B cell (primary cell): ENCODE measurements at regions not wholly inside any gene's neighbourhood (a gene's known extent, or its start where the extent isn't known, plus 50 kb on each side); places are given as distances from the start of the nearest gene placed in this dataset.

ENCODE experiments used
- ATAC-seq: fragments of 200-7000 bp; cut with Tn5 transposase; one replicate; pipeline ENCODE4 v1.10.0; 2021; ENCODE audit warnings: low read depth, mild to moderate bottlenecking, moderate number of reproducible peaks, moderate library complexity
- CTCF ChIA-PET: fragments of 350-600 bp; sonication (Branson Sonifier 250); formaldehyde crosslinking; loops from one replicate; lab custom pipeline; 2021; ENCODE audit warnings: antibody characterized with exemption, inconsistent platforms; lab: Charles Lee
- POLR2A ChIA-PET: fragments of 350-600 bp; sonication (Branson Sonifier 250); formaldehyde crosslinking; loops from one replicate; lab custom pipeline; 2021; ENCODE audit warnings: antibody characterized with exemption; lab: Charles Lee
- DNase-seq: peaks from one replicate; pipeline ENCODE4 v3.0.0; 2013
- H2AFZ ChIP-seq: 2 replicates; pipeline ENCODE4 v1.6.1; 2012; ENCODE audit warnings: mild to moderate bottlenecking, low read depth, low read length; ENCODE audit not compliant: insufficient read depth, poor library complexity, severe bottlenecking
- H3K27ac ChIP-seq, 2 donors: 1 replicate in 1 of 2; 2 replicates in 1 of 2; pipeline ENCODE4 v1.5.1; 2012 to 2013; ENCODE audit warnings: low read length in 2 of 2, mild to moderate bottlenecking in 2 of 2, moderate library complexity in 1 of 2
- H3K27me3 ChIP-seq, 4 experiments: fragments of 200-600 bp in 1 of 4; sonication (generic) in 1 of 4; replicated peaks in 1 of 4; 1 replicate in 2 of 4; 2 replicates in 2 of 4; pipeline versions ENCODE4 v1.6.1 to v1.7.0; 2013 to 2016; ENCODE audit warnings: low read length in 3 of 4, mild to moderate bottlenecking in 2 of 4, mixed read lengths in 1 of 4, moderate library complexity in 1 of 4; ENCODE audit not compliant: insufficient read depth in 4 of 4, control insufficient read depth in 3 of 4; ENCODE audit errors: control extremely low read depth in 1 of 4
- H3K36me3 ChIP-seq, 2 experiments: replicated peaks in 1 of 2; 1 replicate in 1 of 2; 2 replicates in 1 of 2; pipeline versions ENCODE4 v1.6.1 to v1.7.1; 2013; ENCODE audit warnings: low read length in 1 of 2; ENCODE audit not compliant: insufficient read depth in 2 of 2, control insufficient read depth in 1 of 2; ENCODE audit errors: control extremely low read depth in 1 of 2, extremely low read depth in 1 of 2
- H3K4me1 ChIP-seq, 2 donors: fragments of 200-600 bp in 1 of 2; sonication (generic) in 1 of 2; 1 replicate in 1 of 2; 2 replicates in 1 of 2; pipeline versions ENCODE4 v1.5.1 to v1.6.1; 2013 to 2017; ENCODE audit warnings: low read length in 2 of 2; ENCODE audit not compliant: control insufficient read depth in 2 of 2, insufficient read depth in 2 of 2
- H3K4me2 ChIP-seq: replicated peaks from 2 replicates; pipeline ENCODE3; 2012; ENCODE audit warnings: mild to moderate bottlenecking, low read depth, low read length; ENCODE audit not compliant: poor library complexity, severe bottlenecking
- H3K4me3 ChIP-seq, 5 experiments: fragments of 200-600 bp in 1 of 5; sonication (generic) in 1 of 5; 1 replicate in 3 of 5; 2 replicates in 2 of 5; pipeline versions ENCODE4 v1.5.1 to v1.7.0; 2011 to 2016; ENCODE audit warnings: low read length in 4 of 5, mild to moderate bottlenecking in 4 of 5, low read depth in 2 of 5, control low read depth in 1 of 5, moderate library complexity in 1 of 5; ENCODE audit not compliant: insufficient read depth in 1 of 5; ENCODE audit errors: control extremely low read depth in 1 of 5, extremely low read depth in 1 of 5
- H3K79me2 ChIP-seq: fragments of 200-600 bp; sonication (generic); one replicate; pipeline ENCODE4 v1.6.0; 2016; ENCODE audit warnings: low read length; ENCODE audit not compliant: control insufficient read depth, insufficient read depth
- H3K9ac ChIP-seq: fragments of 200-600 bp; sonication (generic); 2 replicates; pipeline ENCODE4 v1.6.1; 2017; ENCODE audit warnings: mild to moderate bottlenecking, low read length, moderate library complexity
- H3K9me3 ChIP-seq, 3 donors: one replicate each; pipeline versions ENCODE4 v1.6.1 to v1.7.1; 2013; ENCODE audit warnings: low read length in 2 of 3; ENCODE audit not compliant: control insufficient read depth in 2 of 3, insufficient read depth in 1 of 3; ENCODE audit errors: control extremely low read depth in 1 of 3
- H4K20me1 ChIP-seq: 2 replicates; pipeline ENCODE4 v1.6.0; 2012; ENCODE audit warnings: mild to moderate bottlenecking, low read length; ENCODE audit not compliant: insufficient read depth, control insufficient read depth, poor library complexity, severe bottlenecking
- H3K27ac Mint-ChIP-seq: one replicate; pipeline ENCODE4 v1.8.0; 2021; ENCODE audit warnings: mixed read lengths
- H3K27me3 Mint-ChIP-seq: one replicate; pipeline ENCODE4 v1.8.0; 2021; ENCODE audit warnings: mixed read lengths
- H3K4me1 Mint-ChIP-seq: one replicate; pipeline ENCODE4 v1.8.0; 2021; ENCODE audit warnings: mixed read lengths
- H3K4me3 Mint-ChIP-seq: one replicate; pipeline ENCODE4 v1.8.0; 2021; ENCODE audit warnings: mixed read lengths
- H3K9me3 Mint-ChIP-seq: one replicate; pipeline ENCODE4 v1.8.0; 2022; ENCODE audit warnings: mixed read lengths; ENCODE audit not compliant: insufficient read depth
- EZH2 ChIP-seq: IDR thresholded peaks from 2 replicates; pipeline ENCODE4 v1.6.1; 2012; ENCODE audit warnings: borderline replicate concordance, low read depth, mild to moderate bottlenecking, moderate library complexity, low read length; ENCODE audit not compliant: insufficient read depth, poor library complexity, severe bottlenecking
- WGBS: methylation state at CpG from one replicate; pipeline ENCODE4 v1.1.5; 2013; ENCODE audit warnings: missing lambda C conversion rate; ENCODE audit not compliant: insufficient coverage; 5-methylcytosine and 5-hydroxymethylcytosine counted together
- intact Hi-C: fragments of 100-400 bp; cut with micrococcal nuclease; formaldehyde crosslinking; loops from one replicate; pipeline ENCODE4 v1.10.0; 2022
- TF ChIP-seq, protein P1 (sequence below): fragments of 200-600 bp; IDR thresholded peaks from one replicate; pipeline ENCODE4 v1.8.0; 2022; ENCODE audit warnings: antibody characterized with exemption, mild to moderate bottlenecking

DNA sequence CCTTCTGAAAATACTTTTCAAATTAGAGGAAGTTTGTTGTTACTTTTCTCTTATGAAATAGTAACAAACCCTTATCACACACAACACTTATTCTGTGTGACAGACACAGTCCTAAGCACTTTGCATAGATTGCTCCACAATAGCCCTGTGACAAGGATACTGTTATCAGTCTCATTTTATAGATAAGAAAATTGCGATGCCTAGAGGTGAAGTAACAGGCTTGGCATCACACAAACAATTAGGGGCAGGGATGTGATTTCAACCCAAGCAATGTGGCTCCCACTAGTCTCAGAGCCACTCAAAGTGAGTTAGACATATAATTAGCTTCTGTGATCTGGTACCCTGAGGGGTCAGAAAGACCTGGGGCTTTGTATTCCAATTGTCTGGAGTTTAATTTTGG, 339.9 kb downstream of the FBXO8 start:
- ChIA-PET POLR2A (no interaction called here), CTCF (no interaction called here)
- no peak overlapping the region for H3K27ac Mint-ChIP-seq
- WGBS: no CpG with 5 or more reads among the region's 1 CpG
- H3K4me1 ChIP-seq: no peaks in the 10 kb centered on the region
- H3K4me3 ChIP-seq: no peak overlapping the region
- H3K9ac ChIP-seq: no peak overlapping the region
- no peaks in the 10 kb centered on the region for H3K36me3 ChIP-seq
- no peak overlapping the region for H3K27ac ChIP-seq
- no peaks in the 10 kb centered on the region for H4K20me1 ChIP-seq
- intact Hi-C loops: no loop called here
- DNase-seq (no peak), ATAC-seq (no peak)
- no peak overlapping the region for H2AFZ ChIP-seq
- no peaks in the 10 kb centered on the region for H3K27me3 ChIP-seq
- H3K79me2 ChIP-seq: no peaks in the 10 kb centered on the region
- H3K9me3 Mint-ChIP-seq: no peaks in the 10 kb centered on the region
- H3K4me2 ChIP-seq: no peak overlapping the region
- H3K4me1 Mint-ChIP-seq: no peaks in the 10 kb centered on the region
- no peak for TF ChIP-seq EZH2
- TF ChIP-seq, protein P1, sequence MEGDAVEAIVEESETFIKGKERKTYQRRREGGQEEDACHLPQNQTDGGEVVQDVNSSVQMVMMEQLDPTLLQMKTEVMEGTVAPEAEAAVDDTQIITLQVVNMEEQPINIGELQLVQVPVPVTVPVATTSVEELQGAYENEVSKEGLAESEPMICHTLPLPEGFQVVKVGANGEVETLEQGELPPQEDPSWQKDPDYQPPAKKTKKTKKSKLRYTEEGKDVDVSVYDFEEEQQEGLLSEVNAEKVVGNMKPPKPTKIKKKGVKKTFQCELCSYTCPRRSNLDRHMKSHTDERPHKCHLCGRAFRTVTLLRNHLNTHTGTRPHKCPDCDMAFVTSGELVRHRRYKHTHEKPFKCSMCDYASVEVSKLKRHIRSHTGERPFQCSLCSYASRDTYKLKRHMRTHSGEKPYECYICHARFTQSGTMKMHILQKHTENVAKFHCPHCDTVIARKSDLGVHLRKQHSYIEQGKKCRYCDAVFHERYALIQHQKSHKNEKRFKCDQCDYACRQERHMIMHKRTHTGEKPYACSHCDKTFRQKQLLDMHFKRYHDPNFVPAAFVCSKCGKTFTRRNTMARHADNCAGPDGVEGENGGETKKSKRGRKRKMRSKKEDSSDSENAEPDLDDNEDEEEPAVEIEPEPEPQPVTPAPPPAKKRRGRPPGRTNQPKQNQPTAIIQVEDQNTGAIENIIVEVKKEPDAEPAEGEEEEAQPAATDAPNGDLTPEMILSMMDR: no peak
- H3K9me3 ChIP-seq: peaks cover 0 to 1% (median 0%) of the 10 kb centered on the region in 3 donors
- no peak overlapping the region for H3K4me3 Mint-ChIP-seq
- no peaks in the 10 kb centered on the region for H3K27me3 Mint-ChIP-seq

DNA sequence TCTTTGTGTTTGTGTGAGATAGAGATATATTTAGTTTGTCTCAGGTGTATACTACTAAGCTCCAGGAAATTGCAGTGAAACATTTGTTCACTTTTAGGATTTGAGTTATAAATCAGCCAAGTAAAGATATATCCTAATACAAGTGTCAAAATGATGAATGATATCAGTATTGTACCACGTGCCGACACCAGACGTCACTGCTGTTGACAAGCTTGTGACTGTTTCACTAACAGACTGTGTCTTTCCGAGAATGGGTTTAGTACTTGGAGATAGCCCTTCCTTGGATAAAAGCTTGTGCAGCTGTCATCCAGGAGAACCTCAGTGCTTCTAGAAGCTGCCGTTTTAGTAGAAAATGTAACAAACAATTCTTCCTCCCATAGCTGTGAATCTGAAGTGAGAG, 343.3 kb downstream of the FBXO8 start:
- no peaks in the 10 kb centered on the region for H3K4me1 ChIP-seq
- no peak overlapping the region for H3K4me3 ChIP-seq
- intact Hi-C loops: no loop called here
- 90% methylated on average over 2 of the region's 5 CpGs for WGBS
- peaks cover 0 to 1% (median 0%) of the 10 kb centered on the region in 3 donors for H3K9me3 ChIP-seq
- CTCF ChIA-PET: no interaction called here
- no peak overlapping the region for H3K4me3 Mint-ChIP-seq
- no peak for ATAC-seq
- no peak overlapping the region for H2AFZ ChIP-seq
- H3K9ac ChIP-seq: no peak overlapping the region
- no peak overlapping the region for H3K27ac ChIP-seq
- H3K36me3 ChIP-seq: no peaks in the 10 kb centered on the region
- no peaks in the 10 kb centered on the region for H3K27me3 Mint-ChIP-seq
- no peak for TF ChIP-seq EZH2
- TF ChIP-seq, protein P1: no peak
- H4K20me1 ChIP-seq: no peaks in the 10 kb centered on the region
- DNase-seq: no peak
- no peaks in the 10 kb centered on the region for H3K4me1 Mint-ChIP-seq
- no peaks in the 10 kb centered on the region for H3K9me3 Mint-ChIP-seq
- no peaks in the 10 kb centered on the region for H3K27me3 ChIP-seq
- H3K79me2 ChIP-seq: no peaks in the 10 kb centered on the region
- no peak overlapping the region for H3K4me2 ChIP-seq
- POLR2A ChIA-PET: no interaction called here
- no peak overlapping the region for H3K27ac Mint-ChIP-seq
